GM12801 (cell line): ENCODE measurements at regions not wholly inside any gene's neighbourhood (a gene's known extent, or its start where the extent isn't known, plus 50 kb on each side); places are given as distances from the start of the nearest gene placed in this dataset.

Experiments
- TF ChIP-seq, protein P1 (sequence below): IDR thresholded peaks from one replicate; pipeline ENCODE4 v1.5.1; 2011; ENCODE audit warnings: control low read depth; ENCODE audit not compliant: insufficient read length; ENCODE audit errors: extremely low read depth

DNA sequence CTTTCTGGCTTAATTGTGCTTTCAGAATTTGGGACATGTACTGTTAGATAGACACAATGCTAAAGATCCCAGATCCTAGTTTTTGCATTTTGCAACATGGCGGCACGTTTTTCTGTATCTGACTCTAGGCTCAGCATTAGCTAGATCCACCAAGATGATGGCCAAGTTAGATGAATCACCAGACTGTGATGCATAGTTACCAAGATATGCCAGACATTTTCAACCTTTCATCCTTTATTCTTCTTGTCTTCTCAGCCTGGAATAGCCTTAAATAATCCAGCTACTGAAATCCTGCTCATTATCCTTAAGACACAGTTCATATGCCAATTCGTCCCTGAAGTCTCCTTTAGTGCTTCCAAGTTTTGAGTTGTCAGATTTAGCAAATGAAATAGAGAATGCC lies 144.9 kb upstream of the CRY1 start:
- TF ChIP-seq, protein P1, sequence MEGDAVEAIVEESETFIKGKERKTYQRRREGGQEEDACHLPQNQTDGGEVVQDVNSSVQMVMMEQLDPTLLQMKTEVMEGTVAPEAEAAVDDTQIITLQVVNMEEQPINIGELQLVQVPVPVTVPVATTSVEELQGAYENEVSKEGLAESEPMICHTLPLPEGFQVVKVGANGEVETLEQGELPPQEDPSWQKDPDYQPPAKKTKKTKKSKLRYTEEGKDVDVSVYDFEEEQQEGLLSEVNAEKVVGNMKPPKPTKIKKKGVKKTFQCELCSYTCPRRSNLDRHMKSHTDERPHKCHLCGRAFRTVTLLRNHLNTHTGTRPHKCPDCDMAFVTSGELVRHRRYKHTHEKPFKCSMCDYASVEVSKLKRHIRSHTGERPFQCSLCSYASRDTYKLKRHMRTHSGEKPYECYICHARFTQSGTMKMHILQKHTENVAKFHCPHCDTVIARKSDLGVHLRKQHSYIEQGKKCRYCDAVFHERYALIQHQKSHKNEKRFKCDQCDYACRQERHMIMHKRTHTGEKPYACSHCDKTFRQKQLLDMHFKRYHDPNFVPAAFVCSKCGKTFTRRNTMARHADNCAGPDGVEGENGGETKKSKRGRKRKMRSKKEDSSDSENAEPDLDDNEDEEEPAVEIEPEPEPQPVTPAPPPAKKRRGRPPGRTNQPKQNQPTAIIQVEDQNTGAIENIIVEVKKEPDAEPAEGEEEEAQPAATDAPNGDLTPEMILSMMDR, result no peak

DNA sequence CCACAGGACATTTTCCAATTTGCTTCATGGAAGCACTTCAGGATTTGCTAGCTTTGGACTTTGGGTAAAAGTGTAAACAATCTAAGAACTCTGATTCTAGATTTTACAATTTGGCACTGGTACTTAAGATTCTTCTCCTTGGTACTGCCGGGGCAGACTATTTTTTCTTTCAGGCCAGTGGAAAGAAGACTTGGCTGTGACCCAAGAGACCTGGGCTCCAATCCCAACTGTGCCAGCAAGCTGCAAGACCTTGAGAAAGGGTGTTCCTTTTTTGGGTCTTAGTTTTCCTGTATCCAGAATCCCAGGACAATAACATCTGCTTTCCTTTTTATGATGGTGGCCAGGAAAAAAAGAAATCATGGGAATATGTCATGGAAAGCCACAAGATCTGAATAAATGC lies 148.1 kb upstream of the CRY1 start:
- TF ChIP-seq, protein P1, result no peak

GRCh38 chr12:107242189-107242588 lies 148.8 kb upstream of the CRY1 start:
- TF ChIP-seq, protein P1, result no peak

- TF ChIP-seq, protein P1, result no peak
These were observed 150.0 kb upstream of the CRY1 start for GRCh38 chr12:107243341-107243740.

DNA sequence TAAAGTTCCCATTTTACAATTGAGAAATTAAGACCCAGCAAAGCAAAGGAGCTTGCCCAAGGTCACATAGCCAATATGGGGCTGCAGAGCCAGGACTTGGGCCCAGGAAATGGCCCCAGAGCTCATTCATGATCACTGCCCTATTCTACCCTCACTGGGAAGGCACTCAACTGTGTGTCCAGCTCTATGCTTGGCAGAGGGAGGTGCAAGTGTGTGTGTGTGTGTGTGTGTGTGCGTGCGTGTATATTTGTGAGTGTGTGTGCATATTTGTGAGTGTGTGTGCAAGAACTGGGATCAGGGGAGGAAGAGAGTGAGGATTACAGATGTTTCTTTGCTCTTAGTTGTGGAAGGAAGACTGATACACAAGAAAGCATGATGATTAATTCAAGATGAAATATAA lies 151.2 kb upstream of the CRY1 start:
- TF ChIP-seq, protein P1, result no peak

GRCh38 chr12:107247650-107248049 lies 154.3 kb upstream of the CRY1 start:
- TF ChIP-seq, protein P1, result no peak

DNA sequence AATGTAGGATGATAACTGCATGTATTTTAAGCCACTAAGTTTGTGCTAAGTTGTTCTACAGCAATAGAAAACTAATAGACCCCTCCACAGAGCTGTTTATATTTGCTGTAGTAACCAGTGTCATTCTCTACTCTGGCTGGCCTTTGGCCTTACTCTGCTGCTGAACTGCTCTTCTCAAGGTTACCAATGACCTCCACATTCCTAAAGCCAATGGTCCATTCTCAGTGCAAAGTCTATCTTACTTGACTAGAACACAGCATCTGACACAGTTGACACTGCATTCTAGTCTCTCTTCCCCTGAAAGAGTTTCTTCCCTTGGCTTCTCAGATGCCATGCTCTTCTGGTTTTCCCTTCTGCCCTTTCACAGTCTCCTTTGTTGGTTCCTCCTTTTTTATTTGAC lies 154.8 kb upstream of the CRY1 start:
- TF ChIP-seq, protein P1, result no peak

DNA sequence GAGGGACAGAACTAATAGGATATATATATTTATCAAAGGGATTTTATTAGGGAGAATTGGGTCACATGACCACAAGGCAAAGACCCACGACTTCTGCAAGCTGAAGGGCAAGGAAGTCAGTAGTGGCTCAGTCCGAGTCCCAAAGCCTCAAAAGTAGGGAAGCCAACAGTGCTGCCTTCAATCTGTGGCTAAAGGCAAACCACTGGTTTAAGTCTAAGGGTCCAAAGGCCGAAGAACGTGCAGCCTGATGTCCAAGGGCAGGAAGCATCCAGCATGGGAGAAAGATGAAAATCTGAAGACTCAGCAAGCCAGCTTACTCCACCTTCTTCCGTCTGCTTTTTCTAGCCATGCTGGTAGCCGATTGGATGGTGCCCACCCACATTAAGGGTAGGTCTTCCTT lies 157.9 kb upstream of the CRY1 start:
- TF ChIP-seq, protein P1, result no peak
